Stimulated activated CD4-positive, alpha-beta T cell treated with anti-CD3 and anti-CD28 coated beads, TNF-alpha, amount 100 ng/mL, for 1 hour (primary cell): ENCODE measurements at regions not wholly inside any gene's neighbourhood (a gene's known extent, or its start where the extent isn't known, plus 50 kb on each side); places are given as distances from the start of the nearest gene placed in this dataset.

Experiments
- DNase-seq, 3 donors: peaks; one replicate each; pipeline ENCODE4 v3.0.0-alpha.2; 2020; ENCODE audit warnings: low read depth in 3 of 3, low spot score in 1 of 3

GRCh38 chr2:121006743-121007489 is 271.2 kb downstream of the GLI2 start:
- no peak for DNase-seq

- no peak for DNase-seq
These were observed 271.8 kb downstream of the GLI2 start for GRCh38 chr2:121007490-121007853.

- DNase-seq: no peak
These were observed 273.3 kb downstream of the GLI2 start for GRCh38 chr2:121008975-121009374.

GRCh38 chr2:121010998-121011397 is 274.0 kb downstream of the TFCP2L1 start:
- no peak for DNase-seq

- no peak for DNase-seq
These were observed 270.1 kb downstream of the TFCP2L1 start for GRCh38 chr2:121014876-121015275.

GRCh38 chr2:121015971-121016485 is 269.0 kb downstream of the TFCP2L1 start:
- DNase-seq: no peak

- DNase-seq: no peak
These were observed 267.6 kb downstream of the TFCP2L1 start for GRCh38 chr2:121017396-121017795.

- DNase-seq: no peak
These were observed 266.6 kb downstream of the TFCP2L1 start for GRCh38 chr2:121018136-121019061.

GRCh38 chr2:121019071-121019470 is 265.9 kb downstream of the TFCP2L1 start:
- DNase-seq: no peak

- no peak for DNase-seq
These were observed 265.2 kb downstream of the TFCP2L1 start for GRCh38 chr2:121019756-121020155.

- DNase-seq: no peak
These were observed 263.3 kb downstream of the TFCP2L1 start for GRCh38 chr2:121021685-121022084.

- DNase-seq: no peak
These were observed 256.4 kb downstream of the TFCP2L1 start for GRCh38 chr2:121028577-121028976.

GRCh38 chr2:121030523-121030922 is 254.5 kb downstream of the TFCP2L1 start:
- DNase-seq: no peak

- DNase-seq: no peak
These were observed 253.2 kb downstream of the TFCP2L1 start for GRCh38 chr2:121031568-121032340.

- DNase-seq: no peak
These were observed 251.5 kb downstream of the TFCP2L1 start for GRCh38 chr2:121033461-121033996.

GRCh38 chr2:121034551-121034950 is 250.5 kb downstream of the TFCP2L1 start:
- no peak for DNase-seq

- DNase-seq: no peak
These were observed 248.7 kb downstream of the TFCP2L1 start for GRCh38 chr2:121036226-121036692.

GRCh38 chr2:121037480-121037879 is 247.5 kb downstream of the TFCP2L1 start:
- no peak for DNase-seq

- DNase-seq: no peak
These were observed 247.0 kb downstream of the TFCP2L1 start for GRCh38 chr2:121038031-121038430.

- no peak for DNase-seq
These were observed 246.6 kb downstream of the TFCP2L1 start for GRCh38 chr2:121038431-121038830.
